T-helper 1 cell (primary cell): ENCODE measurements at regions not wholly inside any gene's neighbourhood (a gene's known extent, or its start where the extent isn't known, plus 50 kb on each side); places are given as distances from the start of the nearest gene placed in this dataset.
"Not testable (repeated sequence)": the region's sequence is repeated elsewhere in the genome, so short reads cannot be mapped to it uniquely, and the experiment has no call there.

Experiments used
- DNase-seq, 5 donors: peaks; one replicate each; pipeline ENCODE4 v3.0.0-alpha.2; 2012 to 2020

DNA sequence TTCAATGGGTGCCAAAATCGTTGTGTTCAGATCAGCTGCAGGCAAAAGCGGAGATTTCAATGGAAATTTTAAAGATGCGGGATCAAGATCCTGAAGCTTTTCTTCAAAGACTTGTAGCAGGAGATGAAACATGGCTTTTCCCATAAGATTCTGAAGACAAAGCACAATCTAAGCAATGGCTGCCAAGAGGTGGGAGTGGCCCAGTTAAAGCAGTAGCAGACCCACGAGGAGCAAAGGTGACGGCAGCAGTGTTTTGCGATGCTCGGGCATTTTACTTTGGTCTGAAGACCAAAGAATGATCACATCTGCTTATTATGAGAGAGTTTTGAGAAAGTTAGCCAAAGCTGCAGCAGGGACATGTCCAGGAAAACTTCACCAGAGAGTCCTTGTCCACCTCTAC is 222.9 kb downstream of the DSC3 start:
- no peak for DNase-seq

- DNase-seq, result no peak
Measured at GRCh38 chr18:30814446-30814845, 228.1 kb downstream of the DSC3 start.

DNA sequence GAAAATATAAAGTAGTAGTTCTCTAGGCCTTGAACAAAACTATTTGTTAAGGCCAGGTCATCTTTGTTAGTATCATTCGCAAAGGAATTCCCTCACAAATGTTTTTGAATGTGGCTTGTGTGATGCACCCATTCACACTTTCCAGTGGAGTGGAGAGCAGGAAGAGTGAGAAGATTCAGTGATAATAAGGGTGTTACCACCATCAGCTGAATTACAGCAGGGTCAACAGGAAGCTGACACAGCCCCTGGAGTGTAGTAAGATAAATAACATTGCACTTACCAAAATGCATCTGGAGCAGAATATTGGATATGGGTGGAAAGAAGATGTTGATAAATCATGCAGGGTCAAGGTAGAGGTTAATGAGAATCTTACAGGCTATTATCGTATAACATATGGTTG is 231.0 kb downstream of the DSC3 start:
- no peak for DNase-seq

DNA sequence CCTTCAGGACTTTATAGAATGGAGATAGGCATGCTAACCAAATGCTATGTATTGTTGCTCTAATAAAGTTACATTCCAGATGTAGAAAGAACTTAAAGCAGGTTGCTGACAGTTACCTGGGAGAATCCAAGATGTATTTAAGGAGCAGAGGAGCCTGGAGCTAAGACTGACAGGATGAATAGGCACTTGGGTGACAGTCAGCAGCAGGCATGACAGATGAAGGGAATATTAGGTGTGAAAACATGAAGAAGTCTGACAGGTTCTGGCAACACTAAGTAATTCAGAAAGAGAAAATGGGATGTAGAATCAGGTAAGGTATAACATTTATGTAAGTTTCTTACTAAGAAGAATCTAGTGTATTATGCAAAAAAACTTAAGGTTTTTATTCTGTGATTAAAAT is 232.0 kb downstream of the DSC3 start:
- no peak for DNase-seq

- no peak for DNase-seq
Measured at GRCh38 chr18:30806823-30807222, 235.7 kb downstream of the DSC3 start.

GRCh38 chr18:30800800-30801199 is 241.7 kb downstream of the DSC3 start:
- no peak for DNase-seq

GRCh38 chr18:30792051-30792450 is 250.5 kb downstream of the DSC3 start:
- no peak for DNase-seq

DNA sequence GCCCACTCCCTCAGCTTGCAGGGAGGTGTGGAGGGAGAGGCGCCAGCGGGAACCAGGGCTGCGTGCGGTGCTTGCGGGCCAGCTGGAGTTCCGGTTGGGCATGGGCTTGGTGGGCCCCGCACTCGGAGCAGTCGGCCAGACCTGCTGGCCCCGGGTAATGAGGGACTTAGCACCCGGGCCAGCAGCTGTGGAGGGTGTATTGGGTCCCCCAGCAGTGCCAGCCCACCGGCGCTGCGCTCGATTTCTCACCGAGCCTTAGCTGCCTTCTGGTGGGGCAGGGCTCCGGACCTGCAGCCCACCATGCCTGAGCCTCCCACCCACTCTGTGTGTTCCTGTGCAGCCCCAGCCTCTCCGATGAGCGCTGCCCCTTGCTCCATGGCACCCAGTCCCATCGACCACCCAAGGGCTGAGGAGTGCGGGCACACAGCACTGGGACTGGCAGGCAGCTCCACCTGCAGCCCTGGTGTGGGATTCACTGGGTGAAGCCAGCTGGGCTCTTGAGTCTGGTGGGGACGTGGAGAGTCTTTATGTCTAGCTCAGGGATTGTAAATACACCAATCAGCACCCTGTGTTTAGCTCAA is 254.0 kb downstream of the DSC3 start:
- not testable (repeated sequence) for DNase-seq

- DNase-seq, result no peak
Measured at GRCh38 chr18:30787410-30787809, 255.1 kb downstream of the DSC3 start.

GRCh38 chr18:30781601-30782000 is 260.9 kb downstream of the DSC3 start:
- DNase-seq, result no peak

- no peak for DNase-seq
Measured at GRCh38 chr18:30775629-30776028, 266.9 kb downstream of the DSC3 start.

GRCh38 chr18:30772170-30772569 is 270.4 kb downstream of the DSC3 start:
- DNase-seq, result not testable (repeated sequence)

- no peak for DNase-seq
Measured at GRCh38 chr18:30766053-30766452, 276.5 kb downstream of the DSC3 start.

GRCh38 chr18:30765247-30765646 is 277.3 kb downstream of the DSC3 start:
- DNase-seq, result no peak

GRCh38 chr18:30763902-30764350 is 278.6 kb downstream of the DSC3 start:
- no peak for DNase-seq

GRCh38 chr18:30754846-30755245 is 287.7 kb downstream of the DSC3 start:
- no peak for DNase-seq

DNA sequence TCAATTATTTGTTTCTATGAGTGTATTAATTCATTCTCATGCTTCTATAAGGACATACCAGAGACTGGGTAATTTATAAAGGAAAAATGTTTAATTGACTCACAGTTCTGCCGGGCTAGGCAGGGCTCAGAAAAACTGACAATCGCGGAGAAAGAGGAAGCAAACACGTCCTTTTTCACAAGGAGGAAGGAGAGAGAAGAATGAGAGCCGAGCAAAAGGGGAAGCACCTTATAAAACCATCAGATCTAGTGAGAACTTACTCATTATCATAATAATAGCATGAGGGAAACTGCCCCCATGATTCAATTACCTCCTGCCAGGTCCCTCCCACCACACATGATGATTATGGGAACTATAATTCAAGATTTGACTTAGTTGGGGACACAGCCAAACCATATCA is 294.0 kb downstream of the DSC3 start:
- no peak for DNase-seq

- no peak for DNase-seq
Measured at GRCh38 chr18:30746224-30746623, 296.3 kb downstream of the DSC3 start.

- DNase-seq, result no peak
Measured at GRCh38 chr18:30743033-30743432, 299.5 kb downstream of the DSC3 start.

GRCh38 chr18:30730915-30731314 is 311.6 kb downstream of the DSC3 start:
- DNase-seq, result no peak

DNA sequence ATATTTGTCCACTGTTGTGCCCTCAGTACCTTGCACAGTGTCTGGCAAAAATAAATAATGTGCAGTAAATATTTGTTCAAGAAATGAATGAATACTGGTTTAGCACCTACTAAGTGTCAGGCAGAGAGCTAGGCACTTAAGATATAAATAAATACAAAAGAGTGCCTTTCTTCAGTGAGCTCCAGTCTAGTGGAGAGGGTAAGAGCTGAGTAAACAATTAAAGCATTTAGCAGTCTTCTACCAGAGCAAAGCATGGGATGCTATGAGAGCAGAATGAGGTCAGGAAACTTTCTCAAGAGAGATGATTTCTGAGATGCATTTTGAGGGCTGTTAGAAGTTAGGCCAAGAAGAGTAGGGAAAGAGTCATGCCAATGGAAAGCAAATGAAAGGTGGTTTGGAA is 314.7 kb downstream of the DSC3 start:
- no peak for DNase-seq

- DNase-seq, result no peak
Measured at GRCh38 chr18:30713299-30713698, 329.2 kb downstream of the DSC3 start.

DNA sequence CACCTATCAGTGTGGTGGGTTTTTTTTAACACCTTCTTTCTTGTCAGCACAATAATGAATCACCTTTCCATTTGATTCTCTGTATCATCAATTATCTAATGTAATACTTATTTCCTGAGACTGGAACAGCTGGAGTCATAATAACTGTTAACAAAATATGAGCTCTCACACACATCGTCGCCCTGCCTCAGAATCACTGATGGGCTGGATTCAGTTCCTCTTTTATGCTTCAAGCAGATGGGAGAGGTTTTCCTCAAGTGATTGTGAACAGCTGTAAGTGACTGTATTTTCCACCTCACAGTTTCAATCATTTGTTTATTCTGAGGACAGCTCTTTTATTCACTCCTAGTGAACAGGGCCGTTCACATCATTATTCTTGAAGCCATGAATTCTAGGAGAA is 330.2 kb downstream of the DSC3 start:
- no peak for DNase-seq

GRCh38 chr18:30709595-30709994 is 332.9 kb downstream of the DSC3 start:
- DNase-seq, result no peak

- DNase-seq, result no peak
Measured at GRCh38 chr18:30705943-30706342, 336.6 kb downstream of the DSC3 start.

GRCh38 chr18:30698571-30698970 is 344.0 kb downstream of the DSC3 start:
- DNase-seq, result no peak
